WI38 (cell line): ENCODE measurements at regions not wholly inside any gene's neighbourhood (a gene's known extent, or its start where the extent isn't known, plus 50 kb on each side); places are given as distances from the start of the nearest gene placed in this dataset.
A peak's percentile ranks its signal among the peaks of the same experiment; 100 is the strongest.

ENCODE experiments used
- H3K4me3 ChIP-seq: 2 replicates; pipeline ENCODE4 v1.5.1; 2011; ENCODE audit warnings: low read depth, mild to moderate bottlenecking, control low read depth, low read length
- TF ChIP-seq, protein P1 (sequence below): IDR thresholded peaks from 2 replicates; pipeline ENCODE4 v1.5.1; 2012; ENCODE audit warnings: low read depth, mild to moderate bottlenecking, control low read depth, low read length

DNA sequence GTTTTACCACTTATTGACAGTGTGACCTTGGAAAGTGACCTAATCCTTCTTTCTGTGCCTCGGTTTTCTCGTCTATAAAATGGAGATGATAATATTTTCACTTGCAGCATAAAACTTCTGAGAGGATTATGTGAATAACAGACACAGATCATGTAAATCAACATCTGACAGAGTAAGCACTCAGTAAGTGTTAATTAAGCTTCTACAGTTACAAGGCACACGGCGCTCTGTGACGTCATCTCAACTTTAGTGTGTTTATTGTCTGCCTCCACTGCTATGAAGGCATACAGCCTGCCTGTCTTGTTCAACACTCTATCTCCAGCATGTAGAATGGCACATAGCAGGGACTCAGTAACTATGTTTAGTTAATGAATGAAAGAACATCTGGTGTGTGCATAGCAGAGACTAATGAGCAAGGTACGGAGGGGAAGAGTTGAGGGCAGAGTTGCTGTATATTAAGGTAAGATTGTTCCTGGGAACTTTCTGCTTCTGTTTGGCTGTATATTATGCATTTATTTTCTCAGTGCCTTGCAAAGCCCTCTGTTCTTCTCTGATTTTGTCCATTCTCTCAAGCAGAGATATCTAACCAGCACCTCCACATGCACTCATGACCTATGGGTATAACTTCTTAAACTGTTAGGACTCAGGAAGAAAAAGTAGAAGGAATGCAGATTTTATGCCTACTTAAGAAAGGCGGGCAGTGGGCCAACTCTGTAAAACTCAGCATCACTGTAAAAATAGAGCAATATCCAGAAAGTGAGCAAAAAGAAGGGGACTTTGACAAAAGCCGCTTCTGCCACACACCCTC is 66.4 kb upstream of the STMND1 start:
- TF ChIP-seq, protein P1, sequence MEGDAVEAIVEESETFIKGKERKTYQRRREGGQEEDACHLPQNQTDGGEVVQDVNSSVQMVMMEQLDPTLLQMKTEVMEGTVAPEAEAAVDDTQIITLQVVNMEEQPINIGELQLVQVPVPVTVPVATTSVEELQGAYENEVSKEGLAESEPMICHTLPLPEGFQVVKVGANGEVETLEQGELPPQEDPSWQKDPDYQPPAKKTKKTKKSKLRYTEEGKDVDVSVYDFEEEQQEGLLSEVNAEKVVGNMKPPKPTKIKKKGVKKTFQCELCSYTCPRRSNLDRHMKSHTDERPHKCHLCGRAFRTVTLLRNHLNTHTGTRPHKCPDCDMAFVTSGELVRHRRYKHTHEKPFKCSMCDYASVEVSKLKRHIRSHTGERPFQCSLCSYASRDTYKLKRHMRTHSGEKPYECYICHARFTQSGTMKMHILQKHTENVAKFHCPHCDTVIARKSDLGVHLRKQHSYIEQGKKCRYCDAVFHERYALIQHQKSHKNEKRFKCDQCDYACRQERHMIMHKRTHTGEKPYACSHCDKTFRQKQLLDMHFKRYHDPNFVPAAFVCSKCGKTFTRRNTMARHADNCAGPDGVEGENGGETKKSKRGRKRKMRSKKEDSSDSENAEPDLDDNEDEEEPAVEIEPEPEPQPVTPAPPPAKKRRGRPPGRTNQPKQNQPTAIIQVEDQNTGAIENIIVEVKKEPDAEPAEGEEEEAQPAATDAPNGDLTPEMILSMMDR: no peak
- H3K4me3 ChIP-seq: no peak overlapping the region

DNA sequence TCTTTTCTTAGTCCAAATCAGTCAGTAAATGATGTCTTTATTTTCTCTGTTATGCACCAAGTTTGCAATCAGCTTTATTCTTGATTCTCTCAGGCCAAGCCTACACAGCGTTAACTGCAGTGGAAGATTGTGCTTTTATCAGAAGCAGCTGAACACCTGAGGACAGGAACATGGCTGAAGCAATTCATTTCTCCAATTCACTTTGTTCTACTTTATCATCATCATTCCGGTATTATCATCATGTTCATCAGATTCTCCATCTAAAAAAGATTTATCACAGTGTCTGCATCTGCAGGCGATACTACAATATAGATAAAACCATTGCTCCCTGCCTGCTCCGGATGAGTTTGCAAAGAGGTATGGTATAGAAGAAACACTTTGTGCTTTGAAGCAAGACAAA is 68.1 kb upstream of the STMND1 start:
- TF ChIP-seq, protein P1: no peak
- H3K4me3 ChIP-seq: no peak overlapping the region

DNA sequence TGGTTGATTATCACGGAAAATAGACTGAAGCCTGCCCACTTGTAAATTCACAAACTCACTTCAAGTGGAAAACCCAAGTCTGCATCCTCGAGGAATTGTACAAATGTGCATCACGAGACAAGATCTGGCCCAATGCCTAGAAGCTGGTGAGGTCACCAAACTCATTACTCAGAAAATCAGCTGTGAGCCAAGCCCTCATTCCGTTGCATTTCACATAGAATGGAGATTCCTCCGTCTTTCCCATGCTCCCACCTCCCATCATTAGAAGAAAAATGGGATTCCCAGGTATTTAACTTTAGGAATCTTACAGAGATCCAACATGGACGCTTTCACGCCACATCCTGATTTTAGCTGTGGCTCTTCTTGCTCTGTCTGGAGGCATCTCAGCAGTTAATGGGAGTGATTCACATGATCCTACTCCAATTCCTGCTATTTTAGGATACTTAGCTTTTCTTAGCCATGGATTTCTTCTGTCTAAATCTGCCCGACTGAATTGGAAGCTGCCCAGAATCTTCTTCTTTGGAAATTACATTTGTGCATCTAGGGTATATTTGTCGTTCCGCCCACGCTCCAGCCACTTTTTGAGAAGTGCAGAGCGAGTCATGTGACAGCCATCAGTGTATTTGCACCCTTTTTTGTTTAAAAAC is 68.7 kb upstream of the STMND1 start:
- TF ChIP-seq, protein P1: no peak

DNA sequence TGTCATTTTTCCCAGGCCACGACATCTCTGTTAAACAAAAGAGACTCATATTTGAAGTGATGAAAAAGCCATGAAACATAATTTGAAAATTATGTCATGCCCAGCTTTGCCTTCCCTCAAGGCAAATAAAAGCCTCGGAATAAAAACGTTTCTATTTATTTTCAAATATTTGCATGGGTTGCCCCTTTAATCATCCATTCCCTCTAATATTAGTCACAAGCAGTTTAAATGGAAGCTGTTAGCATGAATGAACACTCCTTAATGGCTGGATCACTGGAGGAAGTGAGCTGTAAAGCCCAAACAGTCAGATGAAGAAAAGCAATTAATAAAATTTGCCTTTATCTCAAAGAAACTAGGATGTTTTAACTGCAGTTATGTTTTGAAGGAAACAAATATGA is 69.3 kb upstream of the STMND1 start:
- peak overlapping the region; percentile 46 for H3K4me3 ChIP-seq
- TF ChIP-seq, protein P1: no peak

More for the DNA sequence above, 68.7 kb upstream of the STMND1 start:
- peak overlapping the region; percentile 46 for H3K4me3 ChIP-seq

DNA sequence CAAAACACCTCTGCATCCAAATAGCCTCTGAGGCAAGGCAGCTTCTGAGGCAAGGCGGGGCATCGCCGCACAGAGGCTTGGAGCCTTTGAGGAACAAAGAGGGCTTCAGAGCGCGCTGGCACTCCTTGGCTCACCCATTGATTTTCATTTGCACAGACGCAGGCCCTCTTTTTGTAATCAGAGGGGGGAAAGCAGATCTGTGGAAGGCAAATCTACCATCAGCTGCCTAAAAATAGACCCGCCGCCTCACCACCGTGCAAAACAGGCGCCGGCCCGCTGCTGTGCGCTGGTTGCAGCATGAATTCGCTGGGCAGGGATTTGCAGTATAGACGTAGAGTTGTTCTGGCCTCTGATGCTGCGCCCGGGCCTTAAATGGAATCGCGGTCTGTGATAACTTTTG is 69.9 kb upstream of the STMND1 start:
- H3K4me3 ChIP-seq: no peak overlapping the region
- TF ChIP-seq, protein P1: no peak

DNA sequence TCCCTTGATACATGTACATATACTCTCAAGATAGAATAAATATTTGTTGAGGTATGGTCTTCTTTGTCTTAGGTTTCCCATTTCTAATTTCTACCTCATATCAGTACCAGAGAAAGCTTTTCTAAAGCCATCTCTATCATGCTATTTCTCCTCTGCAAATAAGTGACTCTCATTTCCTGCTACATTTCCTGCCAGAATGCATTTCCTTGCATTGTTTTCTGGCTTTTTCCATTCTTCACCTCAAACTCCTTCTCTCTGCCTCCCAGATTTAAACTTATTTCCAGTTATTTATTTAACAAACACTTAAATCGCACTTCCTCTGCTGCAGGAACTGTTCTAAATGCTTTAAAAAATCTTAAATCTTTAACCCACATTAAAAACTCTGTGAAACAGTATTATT is 74.4 kb upstream of the STMND1 start:
- TF ChIP-seq, protein P1: no peak
- no peak overlapping the region for H3K4me3 ChIP-seq

DNA sequence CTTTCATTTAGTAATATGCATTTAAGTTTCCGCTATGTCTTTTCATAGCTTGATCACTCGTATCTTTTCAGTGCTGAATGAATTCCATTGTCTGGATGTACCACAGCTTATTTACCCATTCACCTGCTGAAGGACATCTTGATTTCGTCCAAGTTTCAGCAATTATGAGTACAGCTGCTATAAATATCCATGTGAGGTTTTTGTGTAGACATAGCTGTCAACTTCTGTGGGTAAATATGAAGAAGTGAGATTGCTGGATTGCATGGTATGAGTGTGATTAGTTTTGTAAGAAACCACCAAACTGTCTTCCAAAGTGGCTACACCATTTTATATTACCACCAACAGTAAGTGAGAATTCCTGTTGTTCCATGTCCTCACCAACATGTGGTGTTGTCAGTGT is 79.2 kb upstream of the STMND1 start:
- H3K4me3 ChIP-seq: no peak overlapping the region
- TF ChIP-seq, protein P1: no peak
